Ascending aorta (tissue), 2 donors: ENCODE measurements at regions not wholly inside any gene's neighbourhood (a gene's known extent, or its start where the extent isn't known, plus 50 kb on each side); places are given as distances from the start of the nearest gene placed in this dataset.

ENCODE experiments used
- DNase-seq, 2 donors: peaks; one replicate each; pipeline ENCODE4 v3.0.0-alpha.2; 2019; ENCODE audit warnings: low spot score in 2 of 2
- H3K27ac ChIP-seq, 2 donors: fragments of 200-600 bp; sonication (generic); one replicate each; pipeline ENCODE4 v1.5.1; 2016 to 2017; ENCODE audit warnings: mild to moderate bottlenecking in 1 of 2
- H3K27me3 ChIP-seq: fragments of 200-600 bp; sonication (generic); one replicate; pipeline ENCODE4 v1.5.1; 2017
- H3K36me3 ChIP-seq, 2 donors: fragments of 200-600 bp; sonication (generic); one replicate each; pipeline ENCODE4 v1.5.1; 2016
- H3K4me1 ChIP-seq, 2 donors: fragments of 200-600 bp; sonication (generic); one replicate each; pipeline ENCODE4 v1.5.1; 2016 to 2017; ENCODE audit warnings: mild to moderate bottlenecking in 1 of 2
- H3K4me3 ChIP-seq, 2 donors: fragments of 200-600 bp; sonication (generic); one replicate each; pipeline ENCODE4 v1.5.1; 2016 to 2017; ENCODE audit warnings: mild to moderate bottlenecking in 1 of 2
- H3K9me3 ChIP-seq, 2 donors: fragments of 200-600 bp; sonication (generic); one replicate each; pipeline ENCODE4 v1.5.1; 2016
- intact Hi-C: fragments of 100-400 bp; cut with DNase I; formaldehyde crosslinking; loops from one replicate; pipeline ENCODE4 v1.15.1; 2023
- TF ChIP-seq, protein P1 (sequence below), 3 experiments: fragments of 200-600 bp in 2 of 3; fragments of 450-650 bp in 1 of 3; sonication (generic) in 2 of 3; IDR thresholded peaks; one replicate each; pipeline ENCODE4 v1.5.1; 2016 to 2019; ENCODE audit warnings: antibody characterized with exemption in 3 of 3, mild to moderate bottlenecking in 1 of 3, moderate library complexity in 1 of 3

DNA sequence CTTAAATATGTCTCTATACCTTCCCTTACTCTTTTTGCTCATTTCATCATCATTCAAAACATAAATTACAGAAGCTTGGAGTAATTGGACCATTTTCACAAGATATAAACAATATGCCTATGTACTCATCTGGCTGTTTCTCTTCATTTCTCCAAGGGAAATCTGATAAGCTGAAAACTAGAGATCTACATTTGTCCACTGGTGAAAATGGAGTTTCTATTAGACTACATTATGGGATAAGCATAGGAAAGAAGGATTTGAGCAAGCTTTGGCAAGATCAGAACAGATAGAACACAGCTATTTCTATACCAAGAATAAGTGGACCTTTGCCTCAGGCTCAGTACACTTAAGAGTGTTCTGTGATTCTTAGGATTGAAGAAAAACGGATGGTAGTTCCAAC lies 404.4 kb downstream of the GASK1B start:
- no peak for DNase-seq

DNA sequence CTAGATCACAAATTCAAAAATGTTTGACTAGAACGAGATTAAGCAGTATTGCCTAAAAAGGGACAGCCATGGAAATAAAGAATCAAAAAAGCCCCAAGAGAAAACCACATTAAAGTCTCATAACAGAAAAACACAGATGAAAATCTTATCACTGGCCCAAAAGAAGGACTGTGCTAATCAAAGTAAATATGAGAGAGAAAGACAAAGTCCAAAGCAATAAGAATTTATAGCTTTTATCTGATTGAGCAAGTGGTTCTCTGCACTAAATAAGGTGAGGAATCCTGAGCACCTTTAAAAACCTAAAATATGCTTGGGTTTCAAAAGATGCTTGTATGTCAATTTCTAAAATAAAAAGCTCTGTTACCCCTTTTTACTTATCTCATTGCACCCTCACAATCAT lies 409.3 kb downstream of the GASK1B start:
- DNase-seq = no peak
- Histone ChIP-seq H3K4me1 (no peaks in the 10 kb centered on the region), H3K27me3 (no peaks in the 10 kb centered on the region), H3K9me3 (no peaks in the 10 kb centered on the region), H3K36me3 (no peaks in the 10 kb centered on the region), H3K27ac (no peak overlapping the region), H3K4me3 (no peak overlapping the region)
- intact Hi-C loops = no loop called here
- TF ChIP-seq, protein P1, sequence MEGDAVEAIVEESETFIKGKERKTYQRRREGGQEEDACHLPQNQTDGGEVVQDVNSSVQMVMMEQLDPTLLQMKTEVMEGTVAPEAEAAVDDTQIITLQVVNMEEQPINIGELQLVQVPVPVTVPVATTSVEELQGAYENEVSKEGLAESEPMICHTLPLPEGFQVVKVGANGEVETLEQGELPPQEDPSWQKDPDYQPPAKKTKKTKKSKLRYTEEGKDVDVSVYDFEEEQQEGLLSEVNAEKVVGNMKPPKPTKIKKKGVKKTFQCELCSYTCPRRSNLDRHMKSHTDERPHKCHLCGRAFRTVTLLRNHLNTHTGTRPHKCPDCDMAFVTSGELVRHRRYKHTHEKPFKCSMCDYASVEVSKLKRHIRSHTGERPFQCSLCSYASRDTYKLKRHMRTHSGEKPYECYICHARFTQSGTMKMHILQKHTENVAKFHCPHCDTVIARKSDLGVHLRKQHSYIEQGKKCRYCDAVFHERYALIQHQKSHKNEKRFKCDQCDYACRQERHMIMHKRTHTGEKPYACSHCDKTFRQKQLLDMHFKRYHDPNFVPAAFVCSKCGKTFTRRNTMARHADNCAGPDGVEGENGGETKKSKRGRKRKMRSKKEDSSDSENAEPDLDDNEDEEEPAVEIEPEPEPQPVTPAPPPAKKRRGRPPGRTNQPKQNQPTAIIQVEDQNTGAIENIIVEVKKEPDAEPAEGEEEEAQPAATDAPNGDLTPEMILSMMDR (IDR thresholded peaks at IDR 0.05) = no peak

More for the DNA sequence above, 404.4 kb downstream of the GASK1B start:
- Histone ChIP-seq H3K36me3 (no peaks in the 10 kb centered on the region), H3K27me3 (no peaks in the 10 kb centered on the region), H3K4me3 (no peak overlapping the region), H3K27ac (no peak overlapping the region), H3K9me3 (no peaks in the 10 kb centered on the region), H3K4me1 (no peaks in the 10 kb centered on the region)
- TF ChIP-seq, protein P1 (IDR thresholded peaks at IDR 0.05) = no peak
- intact Hi-C loops = no loop called here

DNA sequence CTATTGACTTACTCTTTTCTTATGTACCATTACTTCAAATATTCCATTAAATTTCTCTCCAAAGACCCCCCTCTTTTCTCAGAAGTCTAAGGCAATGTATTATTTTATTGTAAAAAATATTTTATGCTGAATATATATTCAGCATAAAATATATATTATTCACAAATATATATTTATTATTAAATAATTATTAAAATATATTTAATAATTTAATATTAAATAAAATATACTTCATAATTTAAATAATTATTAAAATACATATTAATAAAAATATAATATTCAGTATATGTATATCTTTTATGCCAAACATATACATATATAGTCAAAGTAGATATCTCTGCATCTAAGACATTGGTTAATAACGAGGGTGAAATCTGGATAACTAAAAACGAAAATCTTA lies 418.4 kb downstream of the GASK1B start:
- intact Hi-C loops = no loop called here
- Histone ChIP-seq H3K27ac (no peak overlapping the region), H3K4me3 (no peak overlapping the region), H3K4me1 (no peaks in the 10 kb centered on the region), H3K36me3 (no peaks in the 10 kb centered on the region), H3K9me3 (no peaks in the 10 kb centered on the region), H3K27me3 (no peaks in the 10 kb centered on the region)
- TF ChIP-seq, protein P1 (IDR thresholded peaks at IDR 0.05) = no peak
- no peak for DNase-seq

DNA sequence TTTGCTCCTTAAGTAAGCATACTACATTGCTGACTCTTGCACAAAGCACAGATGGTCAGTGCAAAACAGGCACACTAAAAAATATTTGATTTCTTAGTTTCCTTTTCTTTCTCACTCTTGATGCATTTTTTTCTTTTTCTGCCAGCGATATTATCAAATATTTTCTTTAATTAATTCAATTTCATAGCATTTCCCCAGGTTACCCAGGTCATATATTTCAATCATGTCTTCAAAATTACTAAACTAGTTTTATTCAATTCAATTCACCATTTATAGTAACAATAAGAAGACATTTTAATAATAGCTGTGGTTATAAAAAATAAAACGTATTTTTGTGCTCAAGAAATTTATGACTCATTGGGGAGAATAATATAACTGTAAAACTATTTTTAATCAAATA lies 421.2 kb downstream of the GASK1B start:
- Histone ChIP-seq H3K9me3 (no peaks in the 10 kb centered on the region), H3K27me3 (no peaks in the 10 kb centered on the region), H3K4me1 (no peaks in the 10 kb centered on the region), H3K27ac (no peak overlapping the region), H3K4me3 (no peak overlapping the region), H3K36me3 (no peaks in the 10 kb centered on the region)
- intact Hi-C loops = no loop called here
- TF ChIP-seq, protein P1 (IDR thresholded peaks at IDR 0.05) = no peak
- no peak for DNase-seq

DNA sequence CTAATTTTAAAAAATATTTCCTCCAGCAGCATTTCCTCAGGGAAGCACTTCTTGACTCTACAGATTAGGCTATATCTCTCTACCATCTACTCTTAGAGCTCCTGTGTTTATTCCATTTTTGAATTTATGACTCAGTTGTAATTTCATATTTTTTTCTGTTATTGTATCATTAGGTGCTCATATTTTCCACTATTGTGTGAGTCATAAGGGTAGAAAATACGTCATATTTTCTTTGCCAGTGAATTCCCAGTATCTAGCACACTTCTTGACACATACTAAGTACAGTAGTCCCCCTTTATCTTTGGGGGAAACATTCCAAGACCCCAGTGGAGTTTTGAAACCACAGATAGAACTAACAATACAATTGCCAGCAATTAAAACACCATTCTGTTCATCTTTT lies 431.2 kb downstream of the GASK1B start:
- no peak overlapping the region for H3K4me3 ChIP-seq
- TF ChIP-seq, protein P1 (IDR thresholded peaks at IDR 0.05) = no peak
- H3K36me3 ChIP-seq = no peaks in the 10 kb centered on the region
- intact Hi-C loops = no loop called here
- DNase-seq = no peak
- no peaks in the 10 kb centered on the region for H3K27me3 ChIP-seq
- H3K4me1 ChIP-seq = no peaks in the 10 kb centered on the region
- peak overlapping the region in 1 of 2 donors; percentile 61 for H3K27ac ChIP-seq
- no peaks in the 10 kb centered on the region for H3K9me3 ChIP-seq

DNA sequence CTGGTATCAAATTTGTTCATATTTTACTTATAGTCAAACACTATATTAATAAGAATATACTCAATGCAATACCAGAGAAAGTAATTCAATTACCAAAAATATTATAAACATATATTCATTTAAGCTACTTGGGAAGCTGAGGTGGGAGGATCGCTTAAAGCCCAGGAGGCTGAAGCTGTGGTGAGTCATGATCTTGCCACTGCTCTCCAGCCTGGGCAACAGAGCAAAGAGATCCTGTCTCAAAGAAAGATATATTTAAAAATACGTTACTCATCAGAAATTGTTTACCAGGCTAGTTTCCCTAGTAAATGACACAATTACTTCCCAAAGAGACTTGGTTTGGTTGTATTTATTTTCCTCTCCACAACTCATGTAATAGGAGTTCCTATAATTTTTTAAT lies 433.6 kb downstream of the GASK1B start:
- Histone ChIP-seq H3K4me3 (no peak overlapping the region), H3K9me3 (no peaks in the 10 kb centered on the region), H3K4me1 (no peaks in the 10 kb centered on the region), H3K36me3 (no peaks in the 10 kb centered on the region), H3K27me3 (no peaks in the 10 kb centered on the region), H3K27ac (no peak overlapping the region)
- no peak for DNase-seq
- intact Hi-C loops = no loop called here
- TF ChIP-seq, protein P1 (IDR thresholded peaks at IDR 0.05) = no peak
